LNCAP (cell line): ENCODE measurements at regions not wholly inside any gene's neighbourhood (a gene's known extent, or its start where the extent isn't known, plus 50 kb on each side); places are given as distances from the start of the nearest gene placed in this dataset.

Source experiments
- CTCF ChIP-seq: fragments of 450-650 bp; IDR thresholded peaks from 2 replicates; pipeline ENCODE4 v1.5.1; 2017; ENCODE audit warnings: mild to moderate bottlenecking

- no peak for TF ChIP-seq CTCF
These were observed 460.3 kb downstream of the KCTD12 start for GRCh38 chr13:76425935-76426334.

- no peak for TF ChIP-seq CTCF
These were observed 465.2 kb downstream of the KCTD12 start for GRCh38 chr13:76421011-76421410.

- no peak for TF ChIP-seq CTCF
These were observed 467.8 kb downstream of the KCTD12 start for GRCh38 chr13:76418404-76418803.

- no peak for TF ChIP-seq CTCF
These were observed 471.9 kb downstream of the KCTD12 start for GRCh38 chr13:76414320-76414719.

- TF ChIP-seq CTCF, result no peak
These were observed 480.0 kb downstream of the KCTD12 start for GRCh38 chr13:76406243-76406642.

- TF ChIP-seq CTCF, result no peak
These were observed 487.8 kb downstream of the KCTD12 start for GRCh38 chr13:76398425-76398824.

GRCh38 chr13:76397413-76397812 is 488.8 kb downstream of the KCTD12 start:
- TF ChIP-seq CTCF, result no peak

- no peak for TF ChIP-seq CTCF
These were observed 496.9 kb downstream of the KCTD12 start for GRCh38 chr13:76389321-76389720.
